ENCODE measurements at regions not wholly inside any gene's neighbourhood (a gene's known extent, or its start where the extent isn't known, plus 50 kb on each side); places are given as distances from the start of the nearest gene placed in this dataset.
"Not testable (repeated sequence)": the region's sequence is repeated elsewhere in the genome, so short reads cannot be mapped to it uniquely, and the experiment has no call there.

GRCh38 chr10:23493711-23494110 is 54.8 kb downstream of the OTUD1 start:
- DNase-seq (ENCODE audit: low read depth in 2 of 2): no peak

DNA sequence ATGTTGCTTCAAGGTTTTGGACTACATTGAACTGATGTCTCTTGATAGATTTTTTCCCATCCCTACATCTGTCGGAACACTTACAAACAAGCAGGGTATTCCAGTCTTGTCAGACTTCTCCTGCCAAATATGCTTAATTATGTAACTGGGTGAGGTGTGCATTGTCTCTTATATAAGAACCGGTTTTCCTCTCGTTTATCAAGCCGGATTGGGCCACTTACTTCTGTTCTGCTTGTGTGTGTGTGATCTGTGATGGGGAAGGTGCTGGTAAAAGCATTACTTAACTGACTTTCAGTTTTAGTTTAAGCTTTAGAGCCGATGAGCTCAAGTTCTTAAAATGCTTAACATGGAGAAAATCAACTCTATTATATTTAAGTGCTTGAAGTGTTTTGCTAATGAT is 57.9 kb downstream of the OTUD1 start:
- DNase-seq (ENCODE audit: low read depth in 2 of 2): no peak

GRCh38 chr10:23499372-23500132 is 60.7 kb downstream of the OTUD1 start:
- DNase-seq (ENCODE audit: low read depth in 2 of 2): no peak

- DNase-seq (ENCODE audit: low read depth in 2 of 2): no peak
These were observed 67.1 kb downstream of the OTUD1 start for GRCh38 chr10:23505797-23506465.

DNA sequence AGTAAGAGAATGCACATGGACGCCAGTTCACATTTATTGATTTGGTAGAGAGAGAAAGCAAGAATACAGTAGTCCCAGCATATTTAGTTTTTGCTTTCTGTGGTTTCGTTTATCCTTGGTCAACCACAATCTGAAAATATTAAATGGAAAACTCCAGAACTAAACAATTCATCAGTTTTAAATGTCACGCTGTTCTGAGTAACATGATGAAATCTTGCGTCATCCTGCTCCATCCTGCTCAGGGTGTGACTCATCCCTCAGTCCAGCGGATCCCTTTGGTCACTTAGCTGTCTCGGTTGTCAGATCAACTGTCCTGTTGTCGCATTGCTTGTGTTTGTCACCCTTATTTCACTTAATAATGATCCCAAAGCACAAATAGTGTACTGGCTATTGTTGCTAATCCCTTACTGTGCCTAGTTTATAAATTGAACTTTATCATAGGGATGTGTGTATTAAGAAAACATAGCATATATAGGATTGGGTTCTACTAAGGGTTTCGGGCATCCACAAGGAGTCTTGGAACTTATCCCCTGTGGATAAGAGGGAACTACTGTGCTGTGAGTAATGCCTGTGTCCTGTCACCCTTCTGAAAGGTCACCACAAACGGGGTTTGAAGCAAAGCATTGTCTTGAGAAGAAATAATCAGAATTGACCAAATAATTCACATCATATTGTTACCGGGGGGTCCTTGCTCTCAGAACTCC is 73.6 kb downstream of the OTUD1 start:
- DNase-seq (ENCODE audit: low read depth in 2 of 2): no peak

- not testable (repeated sequence) for DNase-seq (ENCODE audit: low read depth in 2 of 2)
These were observed 74.7 kb downstream of the OTUD1 start for GRCh38 chr10:23513621-23514020.

- DNase-seq (ENCODE audit: low read depth in 2 of 2): no peak
These were observed 75.4 kb downstream of the OTUD1 start for GRCh38 chr10:23514321-23514720.

DNA sequence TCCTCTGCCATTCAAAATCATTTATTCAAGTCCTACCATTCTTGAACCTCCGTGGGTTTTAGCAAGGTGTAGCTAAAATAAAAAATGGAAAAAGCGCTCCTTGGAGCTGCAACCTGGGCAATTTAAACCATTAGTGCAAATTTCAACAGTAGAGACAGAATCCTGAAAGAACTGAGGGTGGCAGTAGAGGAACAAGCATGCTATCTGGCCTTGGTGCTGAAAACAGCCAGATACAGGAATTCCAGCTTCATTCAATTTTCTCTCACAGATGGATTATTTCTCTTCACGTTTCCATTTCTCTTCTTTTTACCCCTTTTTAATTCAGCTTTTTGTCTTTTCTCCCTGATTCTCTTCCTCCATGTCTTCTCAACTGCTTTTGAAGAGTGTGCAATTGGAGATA is 77.7 kb downstream of the OTUD1 start:
- DNase-seq (ENCODE audit: low read depth in 2 of 2): no peak

GRCh38 chr10:23517155-23517554 is 78.3 kb downstream of the OTUD1 start:
- DNase-seq (ENCODE audit: low read depth in 2 of 2): no peak

GRCh38 chr10:23521735-23522134 is 82.9 kb downstream of the OTUD1 start:
- DNase-seq (ENCODE audit: low read depth in 2 of 2): no peak

DNA sequence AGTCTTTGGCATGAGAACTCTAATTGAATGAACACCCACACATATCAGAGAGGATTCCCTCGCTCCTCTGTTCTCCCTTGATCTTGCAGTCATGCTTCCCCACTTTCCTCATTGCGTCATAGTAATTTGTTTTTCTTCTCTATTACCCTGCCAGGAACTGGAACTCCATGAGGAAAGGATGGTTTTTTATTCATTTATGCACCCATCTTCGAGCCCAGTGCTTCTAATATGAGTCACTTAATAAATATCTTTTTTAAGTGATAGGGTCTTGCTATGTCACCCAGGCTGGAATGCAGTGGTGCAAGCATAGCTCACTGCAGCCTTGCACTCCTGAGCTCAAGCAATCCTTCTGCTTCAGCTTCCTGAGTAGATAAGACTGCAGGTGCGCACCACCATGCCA is 83.5 kb downstream of the OTUD1 start:
- DNase-seq (ENCODE audit: low read depth in 2 of 2): no peak

GRCh38 chr10:23523251-23523650 is 84.4 kb downstream of the OTUD1 start:
- DNase-seq (ENCODE audit: low read depth in 2 of 2): no peak

DNA sequence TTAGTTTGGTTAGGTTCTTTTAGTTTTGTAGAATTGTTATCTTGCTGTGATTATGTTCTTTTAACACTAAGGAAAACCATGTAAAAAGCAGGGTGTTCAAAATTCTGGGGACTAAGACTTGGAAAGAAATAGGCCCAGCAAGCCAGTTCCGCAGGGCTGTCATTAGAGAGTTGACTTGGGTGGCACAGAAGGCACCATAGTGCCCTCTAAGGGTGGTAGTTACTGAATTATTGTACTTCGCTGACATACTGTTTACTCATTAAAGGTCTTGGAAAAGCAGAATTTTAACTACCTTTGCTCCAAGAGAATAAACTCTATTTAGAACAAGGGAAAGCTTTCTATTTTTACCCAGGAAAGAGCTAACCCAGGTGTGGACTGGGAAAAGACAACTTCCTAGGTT is 86.5 kb downstream of the OTUD1 start:
- no peak for DNase-seq (ENCODE audit: low read depth in 2 of 2)

DNA sequence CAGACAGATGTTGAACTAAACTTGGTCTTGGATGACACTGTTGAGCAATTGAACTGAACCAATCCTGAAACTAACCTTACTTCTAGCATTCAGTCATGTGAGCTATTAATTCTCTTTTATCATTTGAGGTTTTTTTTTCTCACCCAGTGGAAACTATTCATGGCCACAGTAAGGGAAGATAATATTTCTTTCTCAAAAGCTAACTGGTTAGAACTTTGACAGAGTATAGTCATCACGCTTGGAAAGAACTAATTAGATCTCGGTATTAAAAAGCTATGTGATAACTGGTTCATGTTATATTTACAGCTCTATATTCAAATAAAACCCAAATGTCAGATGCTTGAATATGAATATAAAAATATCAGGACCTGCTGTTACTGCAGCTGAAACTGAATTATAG is 89.5 kb downstream of the OTUD1 start:
- DNase-seq (ENCODE audit: low read depth in 2 of 2): no peak

GRCh38 chr10:23529625-23530024 is 90.8 kb downstream of the OTUD1 start:
- DNase-seq (ENCODE audit: low read depth in 2 of 2): no peak

DNA sequence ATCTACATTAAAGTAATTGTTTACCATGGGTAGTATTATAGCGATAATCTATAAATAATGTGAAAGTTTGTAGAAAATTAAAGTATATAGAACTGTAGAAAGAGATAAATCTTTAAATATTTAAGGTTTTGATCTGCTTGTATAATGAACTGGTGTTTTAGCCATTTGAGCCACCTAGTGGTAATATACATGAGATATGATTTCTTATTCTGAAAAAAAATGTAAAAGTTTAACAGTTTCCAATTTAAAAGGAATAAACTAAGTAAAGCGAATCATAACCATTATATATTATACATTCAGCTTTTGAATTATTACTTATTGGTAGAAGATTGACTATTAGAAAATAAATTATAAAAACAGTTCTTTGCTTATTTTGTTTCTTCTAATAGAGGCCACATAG is 91.2 kb downstream of the OTUD1 start:
- DNase-seq (ENCODE audit: low read depth in 2 of 2): no peak

- no peak for DNase-seq (ENCODE audit: low read depth in 2 of 2)
These were observed 94.3 kb downstream of the OTUD1 start for GRCh38 chr10:23533212-23533611.

DNA sequence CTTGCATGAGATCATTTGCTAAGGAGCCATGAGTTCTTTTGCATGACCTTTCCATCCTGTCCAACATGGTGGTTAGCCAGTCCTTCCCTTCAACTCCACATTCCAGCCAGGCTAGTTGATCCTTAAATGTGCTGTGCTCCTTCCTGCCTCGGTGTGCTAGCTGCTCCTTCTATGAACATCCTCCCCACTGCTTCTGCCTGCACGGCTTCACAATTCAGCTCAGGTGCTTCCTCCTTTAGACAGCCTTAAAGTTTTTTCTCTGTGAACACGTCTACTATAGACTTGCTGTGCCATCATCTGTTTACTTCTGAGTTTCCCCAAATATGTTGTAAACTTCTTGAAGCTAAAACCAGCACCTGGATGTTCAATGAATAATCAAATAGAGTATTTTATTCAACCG is 95.5 kb downstream of the OTUD1 start:
- DNase-seq (ENCODE audit: low read depth in 2 of 2): no peak

GRCh38 chr10:23534761-23535160 is 95.9 kb downstream of the OTUD1 start:
- no peak for DNase-seq (ENCODE audit: low read depth in 2 of 2)

DNA sequence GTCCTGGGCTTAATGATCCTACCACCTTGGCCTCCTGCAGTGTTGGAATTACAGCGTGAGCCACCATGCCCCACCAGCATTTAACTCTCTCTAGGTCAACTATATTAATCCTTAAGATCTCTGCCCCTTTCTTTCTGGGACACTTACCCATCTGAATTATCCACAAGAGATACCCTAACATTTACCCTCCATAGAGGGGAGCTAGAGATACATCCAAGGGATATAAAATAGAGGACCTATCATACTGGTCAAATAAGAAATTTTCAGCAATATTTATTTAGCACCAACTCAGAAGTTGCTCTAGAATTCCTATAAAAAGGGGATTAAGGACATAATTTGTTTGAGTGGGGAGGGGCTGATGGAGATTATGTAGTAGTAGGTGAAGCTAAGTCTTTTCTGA is 96.5 kb downstream of the OTUD1 start:
- no peak for DNase-seq (ENCODE audit: low read depth in 2 of 2)

- no peak for DNase-seq (ENCODE audit: low read depth in 2 of 2)
These were observed 100.1 kb downstream of the OTUD1 start for GRCh38 chr10:23538968-23539367.

DNA sequence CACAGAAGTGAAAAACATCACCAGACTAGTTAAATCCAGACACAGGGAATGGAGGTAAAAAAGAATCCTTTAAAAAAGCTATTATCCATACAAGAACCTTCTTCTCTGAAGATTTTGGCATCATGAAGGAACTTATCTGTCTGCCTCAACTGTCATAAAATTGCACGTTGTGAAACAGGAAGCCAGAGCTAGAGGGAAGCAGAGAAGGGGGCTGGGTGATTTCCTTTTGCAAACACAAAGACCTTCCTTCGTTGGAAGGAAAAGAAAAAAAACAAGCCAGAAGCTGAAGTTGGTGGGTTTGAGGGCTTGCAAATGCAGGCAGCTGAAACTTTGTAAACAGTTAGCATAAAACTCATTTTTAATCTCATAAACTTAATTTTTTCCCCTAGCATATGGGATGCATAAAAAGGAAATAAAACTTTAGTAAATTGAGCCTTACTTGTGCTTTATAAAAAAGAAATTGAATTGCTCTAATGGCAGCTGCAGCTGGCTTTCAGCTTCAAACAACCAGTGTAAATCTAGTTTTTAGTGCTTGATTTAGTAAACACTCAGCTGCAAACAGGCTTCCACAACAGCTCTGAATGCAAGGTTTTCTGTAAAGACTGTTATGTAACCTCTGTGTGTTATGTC is 101.6 kb downstream of the OTUD1 start:
- DNase-seq (ENCODE audit: low read depth in 2 of 2): no peak

Data from stimulated activated CD4-positive, alpha-beta T cell treated with anti-CD3 and anti-CD28 coated beads, Interleukin-4, amount 100 ng/mL, for 48 hours (primary cell).